ENCODE measurements at regions not wholly inside any gene's neighbourhood (a gene's known extent, or its start where the extent isn't known, plus 50 kb on each side); places are given as distances from the start of the nearest gene placed in this dataset.

- Histone ChIP-seq H3K9me3 (ENCODE audit: control insufficient read depth, insufficient read depth, low read depth, low read length) (no peaks in the 10 kb centered on the region), H3K27ac (ENCODE audit: low read depth, low read length) (no peak overlapping the region), H3K4me3 (ENCODE audit: low read depth, low read length) (no peak overlapping the region), H3K27me3 (ENCODE audit: control insufficient read depth, insufficient read depth, low read length) (no peaks in the 10 kb centered on the region), H3K36me3 (ENCODE audit: control insufficient read depth, insufficient read depth, low read length) (no peaks in the 10 kb centered on the region), H3K4me1 (ENCODE audit: control insufficient read depth, insufficient read depth, low read length) (no peaks in the 10 kb centered on the region), H3K9ac (ENCODE audit: low read length) (no peak overlapping the region)
Measured at GRCh38 chr4:32847461-32847860, 2127.3 kb downstream of the PCDH7 start.

DNA sequence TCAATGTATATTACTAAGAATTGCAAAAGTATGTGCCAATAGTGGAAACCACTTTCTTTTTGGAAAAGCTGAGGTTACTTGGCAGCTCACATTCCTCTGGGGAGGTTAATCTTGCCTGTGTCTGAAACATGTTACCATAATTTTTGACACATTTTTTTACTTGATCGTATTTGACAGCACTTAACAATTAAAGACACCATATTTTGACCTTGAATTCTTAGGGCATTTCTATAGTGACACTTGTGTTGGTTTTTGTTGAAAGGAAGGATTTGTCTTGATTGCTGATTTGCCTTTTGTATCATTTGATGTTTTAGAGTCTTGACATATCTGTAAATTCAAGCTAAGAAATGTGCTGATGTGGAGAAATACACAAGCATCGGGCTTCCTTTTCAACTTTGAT lies 2135.5 kb downstream of the PCDH7 start:
- H3K36me3 ChIP-seq (ENCODE audit: control insufficient read depth, insufficient read depth, low read length) = no peaks in the 10 kb centered on the region
- no peak overlapping the region for H3K9ac ChIP-seq (ENCODE audit: low read length)
- no peaks in the 10 kb centered on the region for H3K4me1 ChIP-seq (ENCODE audit: control insufficient read depth, insufficient read depth, low read length)
- H3K9me3 ChIP-seq (ENCODE audit: control insufficient read depth, insufficient read depth, low read depth, low read length) = peaks cover 2% of the 10 kb centered on the region; the same call in 1 of the 2 replicates
- no peak overlapping the region for H3K27ac ChIP-seq (ENCODE audit: low read depth, low read length)
- no peak overlapping the region for H3K4me3 ChIP-seq (ENCODE audit: low read depth, low read length)
- no peaks in the 10 kb centered on the region for H3K27me3 ChIP-seq (ENCODE audit: control insufficient read depth, insufficient read depth, low read length)

- peaks cover 2% of the 10 kb centered on the region; the same call in 1 of the 2 replicates for H3K9me3 ChIP-seq (ENCODE audit: control insufficient read depth, insufficient read depth, low read depth, low read length)
- no peak overlapping the region for H3K4me3 ChIP-seq (ENCODE audit: low read depth, low read length)
- no peak overlapping the region for H3K9ac ChIP-seq (ENCODE audit: low read length)
- no peaks in the 10 kb centered on the region for H3K4me1 ChIP-seq (ENCODE audit: control insufficient read depth, insufficient read depth, low read length)
- H3K36me3 ChIP-seq (ENCODE audit: control insufficient read depth, insufficient read depth, low read length) = no peaks in the 10 kb centered on the region
- no peaks in the 10 kb centered on the region for H3K27me3 ChIP-seq (ENCODE audit: control insufficient read depth, insufficient read depth, low read length)
- H3K27ac ChIP-seq (ENCODE audit: low read depth, low read length) = no peak overlapping the region
Measured at GRCh38 chr4:32858361-32858760, 2138.2 kb downstream of the PCDH7 start.

- H3K27me3 ChIP-seq (ENCODE audit: control insufficient read depth, insufficient read depth, low read length) = no peaks in the 10 kb centered on the region
- H3K36me3 ChIP-seq (ENCODE audit: control insufficient read depth, insufficient read depth, low read length) = no peaks in the 10 kb centered on the region
- H3K4me1 ChIP-seq (ENCODE audit: control insufficient read depth, insufficient read depth, low read length) = no peaks in the 10 kb centered on the region
- H3K9ac ChIP-seq (ENCODE audit: low read length) = no peak overlapping the region
- H3K27ac ChIP-seq (ENCODE audit: low read depth, low read length) = no peak overlapping the region
- H3K9me3 ChIP-seq (ENCODE audit: control insufficient read depth, insufficient read depth, low read depth, low read length) = peaks cover 2% of the 10 kb centered on the region; the same call in 1 of the 2 replicates
- H3K4me3 ChIP-seq (ENCODE audit: low read depth, low read length) = no peak overlapping the region
Measured at GRCh38 chr4:32858971-32859370, 2138.8 kb downstream of the PCDH7 start.

DNA sequence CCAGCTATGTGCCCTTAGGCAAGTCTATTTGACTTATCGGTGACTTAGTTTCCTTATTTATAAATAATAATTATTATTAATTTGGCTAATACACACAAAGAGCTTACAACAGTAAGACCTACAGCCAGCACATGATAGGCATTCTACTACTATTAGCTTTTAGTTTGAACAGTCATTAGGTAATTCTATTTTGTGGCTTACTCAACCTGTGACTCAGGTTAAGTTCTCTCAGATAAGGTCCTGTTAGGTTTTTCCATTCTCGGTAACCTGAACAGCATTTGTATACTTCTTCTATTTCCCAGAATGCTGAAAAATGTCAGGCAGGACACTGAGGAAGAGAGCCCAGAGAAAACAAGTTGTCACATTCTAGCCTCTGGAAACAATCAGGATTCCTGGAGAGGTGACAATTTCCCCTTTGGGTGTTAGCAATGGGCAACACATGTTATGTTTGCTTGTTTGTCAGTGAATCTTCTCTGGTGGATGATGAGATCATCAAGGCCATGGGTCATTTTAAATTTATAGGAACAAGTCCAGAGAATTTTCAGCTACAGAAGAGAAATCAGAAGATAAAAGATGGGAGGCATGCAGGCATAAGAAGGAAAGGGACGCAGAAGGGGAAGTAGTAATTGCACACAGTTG lies 2144.7 kb downstream of the PCDH7 start:
- Histone ChIP-seq H3K36me3 (ENCODE audit: control insufficient read depth, insufficient read depth, low read length) (no peaks in the 10 kb centered on the region), H3K27me3 (ENCODE audit: control insufficient read depth, insufficient read depth, low read length) (no peaks in the 10 kb centered on the region), H3K4me3 (ENCODE audit: low read depth, low read length) (no peak overlapping the region), H3K4me1 (ENCODE audit: control insufficient read depth, insufficient read depth, low read length) (no peaks in the 10 kb centered on the region), H3K9me3 (ENCODE audit: control insufficient read depth, insufficient read depth, low read depth, low read length) (no peaks in the 10 kb centered on the region), H3K9ac (ENCODE audit: low read length) (no peak overlapping the region), H3K27ac (ENCODE audit: low read depth, low read length) (no peak overlapping the region)

DNA sequence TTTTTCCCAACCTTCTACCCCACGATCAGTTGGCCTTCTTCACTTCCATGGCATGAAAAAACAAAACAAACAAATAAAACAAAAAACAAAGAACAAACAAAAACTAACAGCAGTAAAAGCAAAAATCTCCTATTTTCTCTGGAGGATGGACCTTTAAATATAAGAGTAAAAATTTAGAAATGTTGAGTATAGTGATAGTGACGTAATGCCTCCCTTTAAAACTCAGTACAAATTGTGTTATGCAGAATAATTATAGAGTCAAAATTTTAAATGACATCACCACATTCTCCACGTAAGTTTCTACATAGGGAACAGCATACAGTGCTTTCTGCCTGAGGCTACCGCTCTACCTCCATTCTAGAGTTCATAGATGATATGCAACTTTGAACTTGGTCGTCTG lies 2156.4 kb downstream of the PCDH7 start:
- no peaks in the 10 kb centered on the region for H3K9me3 ChIP-seq (ENCODE audit: control insufficient read depth, insufficient read depth, low read depth, low read length)
- no peak overlapping the region for H3K4me3 ChIP-seq (ENCODE audit: low read depth, low read length)
- no peaks in the 10 kb centered on the region for H3K36me3 ChIP-seq (ENCODE audit: control insufficient read depth, insufficient read depth, low read length)
- H3K27ac ChIP-seq (ENCODE audit: low read depth, low read length) = no peak overlapping the region
- no peaks in the 10 kb centered on the region for H3K27me3 ChIP-seq (ENCODE audit: control insufficient read depth, insufficient read depth, low read length)
- H3K9ac ChIP-seq (ENCODE audit: low read length) = no peak overlapping the region
- H3K4me1 ChIP-seq (ENCODE audit: control insufficient read depth, insufficient read depth, low read length) = no peaks in the 10 kb centered on the region

- Histone ChIP-seq H3K4me1 (ENCODE audit: control insufficient read depth, insufficient read depth, low read length) (no peaks in the 10 kb centered on the region), H3K9ac (ENCODE audit: low read length) (no peak overlapping the region), H3K27me3 (ENCODE audit: control insufficient read depth, insufficient read depth, low read length) (no peaks in the 10 kb centered on the region), H3K4me3 (ENCODE audit: low read depth, low read length) (no peak overlapping the region), H3K36me3 (ENCODE audit: control insufficient read depth, insufficient read depth, low read length) (no peaks in the 10 kb centered on the region), H3K9me3 (ENCODE audit: control insufficient read depth, insufficient read depth, low read depth, low read length) (no peaks in the 10 kb centered on the region), H3K27ac (ENCODE audit: low read depth, low read length) (no peak overlapping the region)
Measured at GRCh38 chr4:32879913-32880312, 2159.7 kb downstream of the PCDH7 start.

GRCh38 chr4:32884198-32884597 lies 2164.0 kb downstream of the PCDH7 start:
- H3K4me3 ChIP-seq (ENCODE audit: low read depth, low read length) = no peak overlapping the region
- H3K27me3 ChIP-seq (ENCODE audit: control insufficient read depth, insufficient read depth, low read length) = no peaks in the 10 kb centered on the region
- no peaks in the 10 kb centered on the region for H3K9me3 ChIP-seq (ENCODE audit: control insufficient read depth, insufficient read depth, low read depth, low read length)
- no peaks in the 10 kb centered on the region for H3K36me3 ChIP-seq (ENCODE audit: control insufficient read depth, insufficient read depth, low read length)
- H3K9ac ChIP-seq (ENCODE audit: low read length) = no peak overlapping the region
- H3K27ac ChIP-seq (ENCODE audit: low read depth, low read length) = no peak overlapping the region
- no peaks in the 10 kb centered on the region for H3K4me1 ChIP-seq (ENCODE audit: control insufficient read depth, insufficient read depth, low read length)

- Histone ChIP-seq H3K4me3 (ENCODE audit: low read depth, low read length) (no peak overlapping the region), H3K4me1 (ENCODE audit: control insufficient read depth, insufficient read depth, low read length) (no peaks in the 10 kb centered on the region), H3K9me3 (ENCODE audit: control insufficient read depth, insufficient read depth, low read depth, low read length) (peaks cover 3% of the 10 kb centered on the region; the same call in 1 of the 2 replicates), H3K27ac (ENCODE audit: low read depth, low read length) (no peak overlapping the region), H3K27me3 (ENCODE audit: control insufficient read depth, insufficient read depth, low read length) (no peaks in the 10 kb centered on the region), H3K36me3 (ENCODE audit: control insufficient read depth, insufficient read depth, low read length) (no peaks in the 10 kb centered on the region), H3K9ac (ENCODE audit: low read length) (no peak overlapping the region)
Measured at GRCh38 chr4:32890398-32890797, 2170.2 kb downstream of the PCDH7 start.

DNA sequence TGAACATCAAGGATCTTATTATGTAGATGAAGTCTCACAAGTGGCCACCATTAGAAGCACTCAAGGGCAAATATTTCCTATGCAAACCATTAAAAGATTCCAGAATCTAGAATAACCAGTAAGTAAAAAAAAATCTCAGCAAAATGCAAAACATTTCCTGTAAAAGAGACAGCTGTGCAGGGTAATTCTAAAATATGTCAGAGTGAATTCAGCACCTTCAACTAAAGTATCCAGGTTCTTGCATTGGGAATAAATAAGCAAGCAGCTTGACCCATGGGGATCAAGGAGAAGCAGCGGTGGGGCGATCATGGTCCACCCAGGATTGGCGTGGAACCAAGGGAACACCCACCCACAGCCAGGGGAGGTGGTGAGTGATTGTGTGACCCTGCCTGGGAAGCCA lies 2188.9 kb downstream of the PCDH7 start:
- Histone ChIP-seq H3K27ac (ENCODE audit: low read depth, low read length) (no peak overlapping the region), H3K9me3 (ENCODE audit: control insufficient read depth, insufficient read depth, low read depth, low read length) (peaks cover 4% of the 10 kb centered on the region; the same call in 1 of the 2 replicates), H3K4me1 (ENCODE audit: control insufficient read depth, insufficient read depth, low read length) (no peaks in the 10 kb centered on the region), H3K27me3 (ENCODE audit: control insufficient read depth, insufficient read depth, low read length) (no peaks in the 10 kb centered on the region), H3K36me3 (ENCODE audit: control insufficient read depth, insufficient read depth, low read length) (no peaks in the 10 kb centered on the region), H3K9ac (ENCODE audit: low read length) (no peak overlapping the region), H3K4me3 (ENCODE audit: low read depth, low read length) (no peak overlapping the region)

- no peak overlapping the region for H3K9ac ChIP-seq (ENCODE audit: low read length)
- H3K9me3 ChIP-seq (ENCODE audit: control insufficient read depth, insufficient read depth, low read depth, low read length) = peaks cover 4% of the 10 kb centered on the region; the same call in 1 of the 2 replicates
- H3K27ac ChIP-seq (ENCODE audit: low read depth, low read length) = no peak overlapping the region
Measured at GRCh38 chr4:32909736-32910135, 2189.6 kb downstream of the PCDH7 start.

More at GRCh38 chr4:32909736-32910135, 2189.6 kb downstream of the PCDH7 start:
- Histone ChIP-seq H3K4me3 (ENCODE audit: low read depth, low read length) (no peak overlapping the region), H3K4me1 (ENCODE audit: control insufficient read depth, insufficient read depth, low read length) (no peaks in the 10 kb centered on the region), H3K36me3 (ENCODE audit: control insufficient read depth, insufficient read depth, low read length) (no peaks in the 10 kb centered on the region), H3K27me3 (ENCODE audit: control insufficient read depth, insufficient read depth, low read length) (no peaks in the 10 kb centered on the region)
